DND-41 (cell line): ENCODE measurements at regions not wholly inside any gene's neighbourhood (a gene's known extent, or its start where the extent isn't known, plus 50 kb on each side); places are given as distances from the start of the nearest gene placed in this dataset.

Experiments used
- ATAC-seq: fragments of 200-7000 bp; cut with Tn5 transposase; 3 replicates; pipeline ENCODE4 v1.9.1; 2021; ENCODE audit warnings: low read depth; ENCODE audit not compliant: insufficient read depth
- DNase-seq: peaks from one replicate; pipeline ENCODE4 v3.0.0-alpha.2; 2020
- H2AFZ ChIP-seq: 2 replicates; pipeline ENCODE4 v1.6.0; 2012; ENCODE audit warnings: low read depth, low read length
- H3K27ac ChIP-seq: 2 replicates; pipeline ENCODE4 v1.5.1; 2012; ENCODE audit warnings: low read length, inconsistent platforms
- H3K27me3 ChIP-seq: fragments of 200-600 bp; sonication (generic); 2 replicates; pipeline ENCODE4 v1.6.0; 2012; ENCODE audit warnings: low read length, mild to moderate bottlenecking, inconsistent platforms; ENCODE audit not compliant: insufficient read depth, poor library complexity
- H3K36me3 ChIP-seq: 2 replicates; pipeline ENCODE4 v1.5.1; 2012; ENCODE audit warnings: low read length, inconsistent platforms; ENCODE audit not compliant: insufficient read depth
- H3K4me1 ChIP-seq: 2 replicates; pipeline ENCODE4 v1.5.1; 2012; ENCODE audit warnings: mild to moderate bottlenecking, low read length; ENCODE audit not compliant: insufficient read depth
- H3K4me2 ChIP-seq: 2 replicates; pipeline ENCODE4 v1.6.0; 2012; ENCODE audit warnings: mild to moderate bottlenecking, moderate library complexity, low read length, inconsistent platforms; ENCODE audit not compliant: insufficient read depth
- H3K4me3 ChIP-seq, 2 experiments: fragments of 200-600 bp in 1 of 2; shearing (Covaris generic) in 1 of 2; 2 replicates each; pipeline ENCODE4 v1.5.1; 2012 to 2016; ENCODE audit warnings: inconsistent platforms in 2 of 2, low read length in 2 of 2, mild to moderate bottlenecking in 2 of 2, low read depth in 1 of 2, moderate library complexity in 1 of 2
- H3K79me2 ChIP-seq: 2 replicates; pipeline ENCODE4 v1.6.0; 2012; ENCODE audit warnings: low read length, inconsistent platforms; ENCODE audit not compliant: insufficient read depth
- H3K9ac ChIP-seq: 2 replicates; pipeline ENCODE4 v1.6.0; 2012; ENCODE audit warnings: low read depth, mild to moderate bottlenecking, inconsistent platforms, low read length, moderate library complexity
- H3K9me3 ChIP-seq: 2 replicates; pipeline ENCODE4 v1.5.1; 2012; ENCODE audit warnings: low read length, moderate library complexity, mild to moderate bottlenecking, inconsistent platforms; ENCODE audit not compliant: insufficient read depth, severe bottlenecking
- H4K20me1 ChIP-seq: 2 replicates; pipeline ENCODE4 v1.6.0; 2012; ENCODE audit warnings: low read length; ENCODE audit not compliant: insufficient read depth
- EZH2 ChIP-seq: IDR thresholded peaks from 3 replicates; pipeline ENCODE4 v1.6.1; 2012; ENCODE audit warnings: borderline replicate concordance, low read depth, mild to moderate bottlenecking, moderate library complexity, low read length, inconsistent platforms; ENCODE audit not compliant: severe bottlenecking
- TF ChIP-seq, protein P1 (sequence below): IDR thresholded peaks from 2 replicates; pipeline ENCODE4 v1.5.1; 2012; ENCODE audit warnings: borderline replicate concordance, low read length, moderate library complexity, mild to moderate bottlenecking; ENCODE audit not compliant: poor library complexity, severe bottlenecking; ENCODE audit errors: extremely low read depth

DNA sequence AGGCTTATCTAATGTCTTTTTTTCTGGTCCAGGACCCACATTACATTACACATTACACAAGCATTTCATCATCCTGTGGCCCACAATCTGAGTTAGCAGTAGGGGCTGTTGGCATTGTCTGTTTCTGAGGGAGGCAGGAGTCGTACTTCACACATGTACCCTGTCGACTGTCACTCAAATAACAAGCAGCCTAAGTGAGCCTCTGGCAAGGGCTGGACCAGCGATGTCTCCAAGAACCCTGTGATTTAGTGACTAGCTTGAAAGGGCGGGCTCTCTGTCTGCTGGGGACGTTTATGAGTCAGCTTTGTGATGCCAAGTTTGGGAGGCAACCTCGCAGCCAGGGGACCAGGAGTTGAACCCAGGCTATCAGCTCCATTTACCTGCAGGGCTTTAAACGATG, 251.4 kb downstream of the HS3ST3B1 start:
- no peaks in the 10 kb centered on the region for H3K9me3 ChIP-seq
- no peaks in the 10 kb centered on the region for H3K36me3 ChIP-seq
- DNase-seq (peak; percentile 30), ATAC-seq (peak; percentile 31; the same call in 1 of the 3 replicates)
- TF ChIP-seq, protein P1, sequence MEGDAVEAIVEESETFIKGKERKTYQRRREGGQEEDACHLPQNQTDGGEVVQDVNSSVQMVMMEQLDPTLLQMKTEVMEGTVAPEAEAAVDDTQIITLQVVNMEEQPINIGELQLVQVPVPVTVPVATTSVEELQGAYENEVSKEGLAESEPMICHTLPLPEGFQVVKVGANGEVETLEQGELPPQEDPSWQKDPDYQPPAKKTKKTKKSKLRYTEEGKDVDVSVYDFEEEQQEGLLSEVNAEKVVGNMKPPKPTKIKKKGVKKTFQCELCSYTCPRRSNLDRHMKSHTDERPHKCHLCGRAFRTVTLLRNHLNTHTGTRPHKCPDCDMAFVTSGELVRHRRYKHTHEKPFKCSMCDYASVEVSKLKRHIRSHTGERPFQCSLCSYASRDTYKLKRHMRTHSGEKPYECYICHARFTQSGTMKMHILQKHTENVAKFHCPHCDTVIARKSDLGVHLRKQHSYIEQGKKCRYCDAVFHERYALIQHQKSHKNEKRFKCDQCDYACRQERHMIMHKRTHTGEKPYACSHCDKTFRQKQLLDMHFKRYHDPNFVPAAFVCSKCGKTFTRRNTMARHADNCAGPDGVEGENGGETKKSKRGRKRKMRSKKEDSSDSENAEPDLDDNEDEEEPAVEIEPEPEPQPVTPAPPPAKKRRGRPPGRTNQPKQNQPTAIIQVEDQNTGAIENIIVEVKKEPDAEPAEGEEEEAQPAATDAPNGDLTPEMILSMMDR = no peak
- no peak for TF ChIP-seq EZH2
- H3K4me2 ChIP-seq = no peak overlapping the region
- no peaks in the 10 kb centered on the region for H3K27me3 ChIP-seq
- peak overlapping the region; percentile 58; the same call in 1 of the 2 replicates for H3K27ac ChIP-seq
- H3K79me2 ChIP-seq = no peaks in the 10 kb centered on the region
- H3K9ac ChIP-seq = no peak overlapping the region
- H3K4me3 ChIP-seq = no peak overlapping the region
- peak overlapping the region; percentile 37; the same call in 1 of the 2 replicates for H2AFZ ChIP-seq
- peaks cover 32% of the 10 kb centered on the region for H3K4me1 ChIP-seq
- no peaks in the 10 kb centered on the region for H4K20me1 ChIP-seq

DNA sequence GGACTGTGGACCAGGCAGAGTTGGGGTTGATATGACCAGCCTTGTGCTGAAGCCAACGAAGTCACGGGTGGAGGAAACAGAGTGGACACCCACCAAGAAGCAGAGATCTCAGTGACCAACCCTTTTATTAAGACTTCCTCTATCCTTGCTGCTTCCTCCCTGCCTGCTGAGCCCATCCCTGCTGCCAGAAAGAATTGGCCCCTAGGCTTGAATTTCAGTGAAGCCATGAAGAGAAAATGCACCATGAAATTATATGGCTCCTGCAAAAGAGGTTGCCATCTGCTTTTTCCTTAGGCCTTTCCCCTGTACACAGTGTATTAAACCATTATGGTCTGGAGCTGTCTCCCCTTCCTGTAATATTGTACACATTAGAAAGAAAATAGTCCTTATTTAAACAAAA, 246.7 kb downstream of the HS3ST3B1 start:
- Histone ChIP-seq H3K4me1 (peaks cover 32% of the 10 kb centered on the region), H3K27ac (no peak overlapping the region), H3K36me3 (no peaks in the 10 kb centered on the region), H3K4me3 (no peak overlapping the region), H3K4me2 (no peak overlapping the region), H3K9me3 (no peaks in the 10 kb centered on the region), H3K9ac (no peak overlapping the region), H4K20me1 (no peaks in the 10 kb centered on the region), H3K79me2 (no peaks in the 10 kb centered on the region), H2AFZ (no peak overlapping the region), H3K27me3 (no peaks in the 10 kb centered on the region)
- ATAC-seq (no peak), DNase-seq (no peak)
- TF ChIP-seq, protein P1 = no peak
- no peak for TF ChIP-seq EZH2

DNA sequence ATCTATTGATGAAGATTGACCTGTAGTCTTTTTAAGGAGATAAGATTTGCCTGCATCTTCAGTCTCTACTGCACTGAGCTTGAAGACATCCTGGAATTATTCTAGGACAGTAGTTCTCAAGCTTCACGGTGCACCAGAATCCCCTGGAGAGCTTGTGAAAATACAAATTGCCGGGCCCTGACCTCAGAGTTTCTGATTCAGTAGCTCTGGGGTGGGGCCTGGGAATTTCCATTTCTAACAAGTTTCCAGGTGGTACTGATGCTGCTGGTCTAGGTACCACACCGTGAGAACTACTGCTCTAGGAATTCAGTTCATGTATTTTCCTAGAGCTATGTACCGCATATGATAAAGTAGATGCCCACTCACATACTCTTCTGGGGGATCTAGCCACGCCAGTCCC, 246.1 kb downstream of the HS3ST3B1 start:
- Histone ChIP-seq H3K27me3 (no peaks in the 10 kb centered on the region), H3K4me1 (peaks cover 26% of the 10 kb centered on the region), H4K20me1 (no peaks in the 10 kb centered on the region), H3K79me2 (no peaks in the 10 kb centered on the region), H3K4me2 (no peak overlapping the region), H2AFZ (no peak overlapping the region), H3K36me3 (no peaks in the 10 kb centered on the region), H3K27ac (no peak overlapping the region), H3K9me3 (no peaks in the 10 kb centered on the region), H3K9ac (no peak overlapping the region), H3K4me3 (no peak overlapping the region)
- no peak for DNase-seq
- TF ChIP-seq EZH2 = no peak
- ATAC-seq = no peak

DNA sequence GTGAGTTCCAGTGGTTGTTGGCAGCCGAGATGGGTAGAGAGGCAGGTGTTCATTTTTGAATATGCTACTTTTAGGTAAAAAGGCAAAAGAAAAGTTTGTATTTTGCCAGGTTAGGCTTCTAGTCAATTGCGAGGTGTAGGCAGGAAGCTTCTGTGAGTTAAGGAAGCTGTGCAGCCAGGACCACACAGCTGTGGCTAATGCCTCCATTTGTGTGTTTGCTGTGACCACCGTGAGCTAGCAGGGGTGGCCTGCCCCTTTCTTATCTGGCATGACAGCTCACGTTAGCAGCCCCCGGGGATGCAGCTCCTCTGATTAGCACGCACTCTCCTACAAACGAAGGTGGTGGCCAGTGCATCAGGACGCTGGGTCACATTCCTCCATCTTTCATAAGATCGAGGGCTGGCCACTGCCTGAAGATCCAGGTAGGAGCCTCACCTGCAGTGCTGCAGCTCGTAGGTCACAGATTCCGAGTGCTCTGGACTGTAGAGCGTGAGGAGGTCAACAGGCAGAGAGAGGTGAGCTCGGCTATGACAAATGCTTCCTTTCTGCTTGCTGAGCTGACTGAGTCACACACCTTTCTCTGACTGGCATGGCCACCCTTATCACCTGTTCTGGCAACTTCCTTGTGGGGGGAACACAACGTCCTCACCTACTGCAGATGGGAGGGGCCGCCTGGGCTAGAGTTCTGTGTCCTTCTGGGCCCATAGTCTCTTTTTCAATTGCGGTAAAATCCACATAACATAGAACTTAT, 244.4 kb downstream of the HS3ST3B1 start:
- Histone ChIP-seq H3K9me3 (no peaks in the 10 kb centered on the region), H3K36me3 (no peaks in the 10 kb centered on the region), H4K20me1 (no peaks in the 10 kb centered on the region), H3K79me2 (no peaks in the 10 kb centered on the region), H3K9ac (no peak overlapping the region), H3K27ac (no peak overlapping the region), H3K4me1 (peaks cover 11% of the 10 kb centered on the region), H3K4me2 (no peak overlapping the region), H3K27me3 (no peaks in the 10 kb centered on the region), H3K4me3 (no peak overlapping the region), H2AFZ (peak overlapping the region; percentile 56; the same call in 1 of the 2 replicates)
- DNase-seq (peak; percentile 26), ATAC-seq (peak; percentile 63; the same call in 2 of the 3 replicates)
- no peak for TF ChIP-seq EZH2
- TF ChIP-seq, protein P1 = no peak
